Skeletal muscle satellite cell (primary cell): ENCODE measurements at regions not wholly inside any gene's neighbourhood (a gene's known extent, or its start where the extent isn't known, plus 50 kb on each side); places are given as distances from the start of the nearest gene placed in this dataset.

Source experiments
- H3K27me3 ChIP-seq: 2 replicates; pipeline ENCODE4 v1.7.0; 2013; ENCODE audit warnings: low read length; ENCODE audit not compliant: control insufficient read depth, insufficient read depth
- H3K36me3 ChIP-seq: 2 replicates; pipeline ENCODE4 v1.7.0; 2013; ENCODE audit warnings: mild to moderate bottlenecking, control low read depth, low read length; ENCODE audit not compliant: insufficient read depth
- H3K4me1 ChIP-seq: 2 replicates; pipeline ENCODE4 v1.7.0; 2013; ENCODE audit warnings: low read length; ENCODE audit not compliant: control insufficient read depth, insufficient read depth
- H3K4me2 ChIP-seq: 2 replicates; pipeline ENCODE4 v1.7.0; 2013; ENCODE audit warnings: mild to moderate bottlenecking, low read length
- H3K4me3 ChIP-seq: 2 replicates; pipeline ENCODE4 v1.7.0; 2013; ENCODE audit warnings: low read length
- H3K9ac ChIP-seq: 2 replicates; pipeline ENCODE4 v1.7.0; 2013; ENCODE audit warnings: mild to moderate bottlenecking, low read depth, low read length, moderate library complexity
- H3K9me3 ChIP-seq: replicated peaks from 2 replicates; pipeline ENCODE4 v1.7.0; 2013; ENCODE audit warnings: mild to moderate bottlenecking, control low read depth, low read length

- Histone ChIP-seq H3K9ac (no peak overlapping the region), H3K4me1 (no peaks in the 10 kb centered on the region), H3K36me3 (no peaks in the 10 kb centered on the region), H3K4me2 (no peak overlapping the region), H3K4me3 (no peak overlapping the region), H3K27me3 (no peaks in the 10 kb centered on the region), H3K9me3 (no peaks in the 10 kb centered on the region)
Measured at GRCh38 chr9:31597977-31598376, 786.5 kb upstream of the ACO1 start.

- no peaks in the 10 kb centered on the region for H3K9me3 ChIP-seq
- H3K4me2 ChIP-seq: no peak overlapping the region
- H3K9ac ChIP-seq: no peak overlapping the region
- no peaks in the 10 kb centered on the region for H3K36me3 ChIP-seq
- no peak overlapping the region for H3K4me3 ChIP-seq
- no peaks in the 10 kb centered on the region for H3K27me3 ChIP-seq
- H3K4me1 ChIP-seq: no peaks in the 10 kb centered on the region
Measured at GRCh38 chr9:31601666-31602065, 782.8 kb upstream of the ACO1 start.

- Histone ChIP-seq H3K9ac (no peak overlapping the region), H3K36me3 (no peaks in the 10 kb centered on the region), H3K4me1 (peaks cover 12% of the 10 kb centered on the region), H3K9me3 (no peaks in the 10 kb centered on the region), H3K4me2 (no peak overlapping the region), H3K27me3 (no peaks in the 10 kb centered on the region), H3K4me3 (no peak overlapping the region)
Measured at GRCh38 chr9:31604531-31604930, 779.9 kb upstream of the ACO1 start.

- no peaks in the 10 kb centered on the region for H3K36me3 ChIP-seq
- H3K9me3 ChIP-seq: no peaks in the 10 kb centered on the region
- H3K4me3 ChIP-seq: no peak overlapping the region
- H3K4me1 ChIP-seq: peaks cover 12% of the 10 kb centered on the region
- H3K27me3 ChIP-seq: no peaks in the 10 kb centered on the region
- H3K4me2 ChIP-seq: no peak overlapping the region
- no peak overlapping the region for H3K9ac ChIP-seq
Measured at GRCh38 chr9:31605164-31605563, 779.3 kb upstream of the ACO1 start.

GRCh38 chr9:31606678-31607077 lies 777.8 kb upstream of the ACO1 start:
- H3K4me3 ChIP-seq: no peak overlapping the region
- no peaks in the 10 kb centered on the region for H3K9me3 ChIP-seq
- peaks cover 14% of the 10 kb centered on the region for H3K4me1 ChIP-seq
- no peaks in the 10 kb centered on the region for H3K27me3 ChIP-seq
- no peak overlapping the region for H3K9ac ChIP-seq
- no peak overlapping the region for H3K4me2 ChIP-seq
- H3K36me3 ChIP-seq: no peaks in the 10 kb centered on the region

GRCh38 chr9:31608416-31608815 lies 776.0 kb upstream of the ACO1 start:
- Histone ChIP-seq H3K36me3 (no peaks in the 10 kb centered on the region), H3K4me2 (no peak overlapping the region), H3K9ac (no peak overlapping the region), H3K4me1 (peaks cover 24% of the 10 kb centered on the region), H3K27me3 (no peaks in the 10 kb centered on the region), H3K4me3 (no peak overlapping the region), H3K9me3 (no peaks in the 10 kb centered on the region)

GRCh38 chr9:31608881-31609280 lies 775.6 kb upstream of the ACO1 start:
- Histone ChIP-seq H3K36me3 (no peaks in the 10 kb centered on the region), H3K4me3 (no peak overlapping the region), H3K9ac (no peak overlapping the region), H3K4me1 (peaks cover 29% of the 10 kb centered on the region), H3K27me3 (no peaks in the 10 kb centered on the region), H3K9me3 (no peaks in the 10 kb centered on the region), H3K4me2 (no peak overlapping the region)

- Histone ChIP-seq H3K9ac (peak overlapping the region; percentile 13), H3K36me3 (no peaks in the 10 kb centered on the region), H3K4me1 (peaks cover 35% of the 10 kb centered on the region), H3K4me2 (no peak overlapping the region), H3K27me3 (no peaks in the 10 kb centered on the region), H3K4me3 (no peak overlapping the region), H3K9me3 (no peaks in the 10 kb centered on the region)
Measured at GRCh38 chr9:31612336-31613030, 772.0 kb upstream of the ACO1 start.

- Histone ChIP-seq H3K9me3 (no peaks in the 10 kb centered on the region), H3K4me1 (peaks cover 23% of the 10 kb centered on the region), H3K9ac (no peak overlapping the region), H3K36me3 (no peaks in the 10 kb centered on the region), H3K27me3 (no peaks in the 10 kb centered on the region), H3K4me2 (no peak overlapping the region), H3K4me3 (no peak overlapping the region)
Measured at GRCh38 chr9:31615966-31616365, 768.5 kb upstream of the ACO1 start.

GRCh38 chr9:31623511-31623910 lies 760.9 kb upstream of the ACO1 start:
- no peak overlapping the region for H3K4me2 ChIP-seq
- H3K36me3 ChIP-seq: no peaks in the 10 kb centered on the region
- H3K4me1 ChIP-seq: no peaks in the 10 kb centered on the region
- no peak overlapping the region for H3K9ac ChIP-seq
- no peak overlapping the region for H3K4me3 ChIP-seq
- H3K9me3 ChIP-seq: no peaks in the 10 kb centered on the region
- H3K27me3 ChIP-seq: no peaks in the 10 kb centered on the region

GRCh38 chr9:31629292-31629691 lies 755.2 kb upstream of the ACO1 start:
- Histone ChIP-seq H3K36me3 (no peaks in the 10 kb centered on the region), H3K9ac (no peak overlapping the region), H3K27me3 (no peaks in the 10 kb centered on the region), H3K4me2 (no peak overlapping the region), H3K4me3 (no peak overlapping the region), H3K4me1 (no peaks in the 10 kb centered on the region), H3K9me3 (no peaks in the 10 kb centered on the region)

- Histone ChIP-seq H3K9me3 (no peaks in the 10 kb centered on the region), H3K27me3 (no peaks in the 10 kb centered on the region), H3K36me3 (no peaks in the 10 kb centered on the region), H3K4me1 (no peaks in the 10 kb centered on the region), H3K4me2 (no peak overlapping the region), H3K4me3 (no peak overlapping the region), H3K9ac (no peak overlapping the region)
Measured at GRCh38 chr9:31637265-31637664, 747.2 kb upstream of the ACO1 start.
